Activated CD4-positive, alpha-beta memory T cell treated with anti-CD3 and anti-CD28 coated beads for 36 hours (primary cell): ENCODE measurements at regions not wholly inside any gene's neighbourhood (a gene's known extent, or its start where the extent isn't known, plus 50 kb on each side); places are given as distances from the start of the nearest gene placed in this dataset.

Experiments used
- CTCF ChIA-PET: fragments of 350-600 bp; sonication (Branson Sonifier 250); formaldehyde crosslinking; loops from one replicate; lab custom pipeline; 2021; ENCODE audit warnings: antibody characterized with exemption, inconsistent platforms; lab: Charles Lee
- POLR2A ChIA-PET: fragments of 350-600 bp; sonication (Branson Sonifier 250); formaldehyde crosslinking; loops from one replicate; lab custom pipeline; 2021; ENCODE audit warnings: antibody characterized with exemption; lab: Charles Lee
- DNase-seq: peaks from one replicate; pipeline ENCODE4 v3.0.0-alpha.2; 2020
- H3K27ac Mint-ChIP-seq: one replicate; pipeline ENCODE4 v1.8.0; 2021; ENCODE audit warnings: mixed read lengths
- H3K27me3 Mint-ChIP-seq: one replicate; pipeline ENCODE4 v1.8.0; 2021; ENCODE audit warnings: mixed read lengths
- H3K36me3 Mint-ChIP-seq: one replicate; pipeline ENCODE4 v1.8.0; 2021; ENCODE audit warnings: mixed read lengths
- H3K4me1 Mint-ChIP-seq: one replicate; pipeline ENCODE4 v1.8.0; 2021; ENCODE audit warnings: low read depth, mixed read lengths
- H3K4me3 Mint-ChIP-seq: one replicate; pipeline ENCODE4 v1.8.0; 2021; ENCODE audit warnings: mild to moderate bottlenecking, mixed read lengths
- H3K9me3 Mint-ChIP-seq: one replicate; pipeline ENCODE4 v1.8.0; 2021; ENCODE audit warnings: mixed read lengths
- intact Hi-C: fragments of 100-400 bp; cut with micrococcal nuclease; formaldehyde crosslinking; loops from one replicate; pipeline ENCODE4 v1.15.1; 2023

GRCh38 chr6:14655201-14656061 is 537.9 kb downstream of the CD83 start:
- intact Hi-C loops, result no loop called here
- Mint-ChIP-seq H3K9me3 (peaks cover 5% of the 10 kb centered on the region), H3K36me3 (no peaks in the 10 kb centered on the region), H3K4me1 (peaks cover 55% of the 10 kb centered on the region), H3K4me3 (no peak overlapping the region), H3K27ac (peak overlapping the region; percentile 35), H3K27me3 (no peaks in the 10 kb centered on the region)
- DNase-seq, result no peak
- POLR2A ChIA-PET, result no interaction called here
- CTCF ChIA-PET, result no interaction called here

- H3K36me3 Mint-ChIP-seq, result no peaks in the 10 kb centered on the region
- ChIA-PET POLR2A (no interaction called here), CTCF (interaction anchor here (1.0 kb wide), 1 partner anchor 55 kb away, joined by 3 read pairs; no protein-coding TSS in a partner anchor)
- H3K27ac Mint-ChIP-seq, result peak overlapping the region; percentile 35
- peaks cover 54% of the 10 kb centered on the region for H3K4me1 Mint-ChIP-seq
- no peaks in the 10 kb centered on the region for H3K27me3 Mint-ChIP-seq
- H3K9me3 Mint-ChIP-seq, result peaks cover 5% of the 10 kb centered on the region
- DNase-seq, result no peak
- H3K4me3 Mint-ChIP-seq, result no peak overlapping the region
- intact Hi-C loops, result no loop called here
These were observed 538.5 kb downstream of the CD83 start for GRCh38 chr6:14656078-14656521.

GRCh38 chr6:14656649-14657048 is 539.1 kb downstream of the CD83 start:
- ChIA-PET CTCF (interaction anchor here (1.0 kb wide), 1 partner anchor 55 kb away, joined by 3 read pairs; no protein-coding TSS in a partner anchor), POLR2A (no interaction called here)
- Mint-ChIP-seq H3K9me3 (peaks cover 5% of the 10 kb centered on the region), H3K36me3 (no peaks in the 10 kb centered on the region), H3K4me1 (peaks cover 48% of the 10 kb centered on the region), H3K4me3 (no peak overlapping the region), H3K27me3 (no peaks in the 10 kb centered on the region), H3K27ac (peak overlapping the region; percentile 14)
- DNase-seq, result no peak
- intact Hi-C loops, result no loop called here

GRCh38 chr6:14658030-14658429 is 540.5 kb downstream of the CD83 start:
- intact Hi-C loops, result no loop called here
- POLR2A ChIA-PET, result interaction anchor here (1.5 kb wide), 1 partner anchor 13 kb away, joined by 3 read pairs; no protein-coding TSS in a partner anchor
- Mint-ChIP-seq H3K4me1 (peaks cover 48% of the 10 kb centered on the region), H3K9me3 (peaks cover 5% of the 10 kb centered on the region), H3K4me3 (no peak overlapping the region), H3K27ac (no peak overlapping the region), H3K27me3 (no peaks in the 10 kb centered on the region), H3K36me3 (no peaks in the 10 kb centered on the region)
- DNase-seq, result no peak
- CTCF ChIA-PET, result interaction anchor here (1.5 kb wide), 1 partner anchor 53 kb away, joined by 4 read pairs; no protein-coding TSS in a partner anchor

DNA sequence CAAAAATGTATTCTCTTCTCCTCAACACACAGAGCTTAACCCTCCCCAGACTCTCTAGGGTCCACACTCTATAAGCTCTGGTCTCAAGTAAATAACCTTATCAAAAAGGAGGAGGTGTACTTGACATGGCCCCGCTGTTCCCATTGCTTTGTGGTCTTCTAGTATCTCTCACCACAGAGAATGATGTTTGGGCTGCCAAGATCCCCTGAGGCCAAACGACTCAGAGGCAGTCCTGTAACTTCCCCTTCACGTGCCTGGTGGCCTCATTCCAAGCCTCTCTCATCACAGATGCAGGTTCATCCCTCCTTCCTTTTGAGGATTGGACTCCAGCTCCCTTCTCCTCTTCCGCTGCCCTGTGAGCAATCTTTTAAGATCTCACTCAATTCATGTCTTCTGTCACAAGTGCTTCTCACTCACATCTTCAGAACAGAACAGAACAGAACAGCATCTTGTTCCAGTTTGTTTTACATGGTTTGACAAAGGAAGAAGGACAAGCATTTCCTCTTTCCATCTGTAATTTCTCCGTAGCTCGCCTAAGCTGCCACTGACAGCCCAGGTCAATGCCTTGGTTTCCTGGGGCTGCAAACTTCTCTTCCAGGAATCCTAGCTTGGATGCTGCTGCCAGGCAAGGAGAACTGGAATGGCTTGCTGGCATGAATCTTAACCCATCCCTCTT is 541.5 kb downstream of the CD83 start:
- no peak overlapping the region for H3K4me3 Mint-ChIP-seq
- H3K27me3 Mint-ChIP-seq, result no peaks in the 10 kb centered on the region
- intact Hi-C loops, result no loop called here
- no peak overlapping the region for H3K27ac Mint-ChIP-seq
- DNase-seq, result peak; percentile 29
- H3K36me3 Mint-ChIP-seq, result no peaks in the 10 kb centered on the region
- peaks cover 49% of the 10 kb centered on the region for H3K4me1 Mint-ChIP-seq
- POLR2A ChIA-PET, result interaction anchor here (1.5 kb wide), 1 partner anchor 12 kb away, joined by 3 read pairs; no protein-coding TSS in a partner anchor
- CTCF ChIA-PET, result interaction anchor here (1.5 kb wide), 1 partner anchor 52 kb away, joined by 4 read pairs; no protein-coding TSS in a partner anchor
- peaks cover 5% of the 10 kb centered on the region for H3K9me3 Mint-ChIP-seq

DNA sequence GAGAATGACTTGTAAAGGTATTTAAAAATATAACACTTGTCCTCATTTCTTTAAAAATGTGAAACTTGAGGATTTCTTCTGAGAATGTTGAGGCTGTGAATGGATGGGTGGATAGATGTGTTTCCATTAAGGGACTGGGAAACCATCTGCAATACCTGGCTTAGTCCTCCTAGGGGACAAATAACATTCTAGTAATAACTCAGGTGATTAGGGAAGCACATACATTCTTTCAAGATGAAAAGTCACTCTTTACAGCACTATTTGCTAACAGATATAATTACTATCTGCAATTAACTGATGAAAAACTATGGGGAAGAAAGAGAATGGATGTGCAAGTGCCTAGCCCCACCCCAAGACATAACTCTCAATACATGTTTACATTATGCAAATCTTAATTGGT is 542.3 kb downstream of the CD83 start:
- no peaks in the 10 kb centered on the region for H3K36me3 Mint-ChIP-seq
- no peaks in the 10 kb centered on the region for H3K9me3 Mint-ChIP-seq
- DNase-seq, result no peak
- CTCF ChIA-PET, result no interaction called here
- intact Hi-C loops, result loop anchor here (2.0 to 5.0 kb wide), 4 partner anchors 15 to 217 kb away; no protein-coding TSS in a partner anchor
- peaks cover 58% of the 10 kb centered on the region for H3K4me1 Mint-ChIP-seq
- no peak overlapping the region for H3K4me3 Mint-ChIP-seq
- H3K27ac Mint-ChIP-seq, result no peak overlapping the region
- POLR2A ChIA-PET, result no interaction called here
- no peaks in the 10 kb centered on the region for H3K27me3 Mint-ChIP-seq

GRCh38 chr6:14660806-14661579 is 543.4 kb downstream of the CD83 start:
- Mint-ChIP-seq H3K4me1 (peaks cover 57% of the 10 kb centered on the region), H3K27me3 (no peaks in the 10 kb centered on the region), H3K4me3 (no peak overlapping the region), H3K36me3 (no peaks in the 10 kb centered on the region), H3K27ac (no peak overlapping the region), H3K9me3 (no peaks in the 10 kb centered on the region)
- DNase-seq, result peak; percentile 64
- intact Hi-C loops, result loop anchor here (1.0 to 5.0 kb wide), 5 partner anchors 14 to 216 kb away; no protein-coding TSS in a partner anchor
- POLR2A ChIA-PET, result interaction anchor here (0.7 to 2.1 kb wide), 3 partner anchors 14 to 56 kb away, joined by 3 to 7 read pairs (median 4); no protein-coding TSS in a partner anchor
- CTCF ChIA-PET, result interaction anchor here (1.6 kb wide), 1 partner anchor 50 kb away, joined by 7 read pairs; no protein-coding TSS in a partner anchor

DNA sequence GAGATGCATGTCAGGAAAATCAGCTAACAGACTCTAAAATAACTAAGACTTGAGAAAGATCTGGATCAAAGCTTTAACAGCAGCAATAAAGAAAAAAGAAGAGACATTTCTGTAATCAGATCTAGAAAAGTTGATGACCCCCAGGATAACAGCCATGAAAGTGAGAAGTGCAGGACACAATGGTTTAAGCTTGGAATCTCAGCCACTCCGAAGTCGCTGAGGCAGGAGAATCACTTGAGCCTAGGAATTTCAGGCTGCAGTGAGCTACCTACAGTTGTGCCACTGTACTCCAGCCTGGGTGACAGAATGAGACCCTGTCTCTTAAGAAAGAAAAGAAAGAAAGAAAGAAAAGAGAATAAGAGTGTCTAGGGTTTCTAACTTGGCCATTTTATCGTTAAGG is 544.1 kb downstream of the CD83 start:
- no peak overlapping the region for H3K27ac Mint-ChIP-seq
- DNase-seq, result no peak
- no peak overlapping the region for H3K4me3 Mint-ChIP-seq
- H3K27me3 Mint-ChIP-seq, result no peaks in the 10 kb centered on the region
- H3K4me1 Mint-ChIP-seq, result peaks cover 56% of the 10 kb centered on the region
- ChIA-PET POLR2A (interaction anchor here (0.7 to 2.1 kb wide), 3 partner anchors 13 to 57 kb away, joined by 3 to 7 read pairs (median 4); no protein-coding TSS in a partner anchor), CTCF (interaction anchor here (1.6 kb wide), 1 partner anchor 49 kb away, joined by 7 read pairs; no protein-coding TSS in a partner anchor)
- no peaks in the 10 kb centered on the region for H3K36me3 Mint-ChIP-seq
- intact Hi-C loops, result loop anchor here (1.0 to 5.0 kb wide), 5 partner anchors 13 to 216 kb away; no protein-coding TSS in a partner anchor
- no peaks in the 10 kb centered on the region for H3K9me3 Mint-ChIP-seq

GRCh38 chr6:14664112-14664601 is 546.6 kb downstream of the CD83 start:
- no peaks in the 10 kb centered on the region for H3K9me3 Mint-ChIP-seq
- H3K4me1 Mint-ChIP-seq, result peaks cover 34% of the 10 kb centered on the region
- POLR2A ChIA-PET, result no interaction called here
- H3K36me3 Mint-ChIP-seq, result no peaks in the 10 kb centered on the region
- peak overlapping the region; percentile 20 for H3K4me3 Mint-ChIP-seq
- DNase-seq, result peak; percentile 35
- H3K27ac Mint-ChIP-seq, result peak overlapping the region; percentile 30
- H3K27me3 Mint-ChIP-seq, result no peaks in the 10 kb centered on the region
- intact Hi-C loops, result loop anchor here (1.0 to 5.0 kb wide), 5 partner anchors 43 to 240 kb away; no protein-coding TSS in a partner anchor
- CTCF ChIA-PET, result no interaction called here

- Mint-ChIP-seq H3K36me3 (no peaks in the 10 kb centered on the region), H3K27ac (peak overlapping the region; percentile 30), H3K9me3 (no peaks in the 10 kb centered on the region), H3K4me1 (peaks cover 28% of the 10 kb centered on the region), H3K4me3 (no peak overlapping the region), H3K27me3 (no peaks in the 10 kb centered on the region)
- CTCF ChIA-PET, result no interaction called here
- POLR2A ChIA-PET, result no interaction called here
- peak; percentile 25 for DNase-seq
- intact Hi-C loops, result loop anchor here (1.0 to 5.0 kb wide), 5 partner anchors 43 to 240 kb away; no protein-coding TSS in a partner anchor
These were observed 547.2 kb downstream of the CD83 start for GRCh38 chr6:14664621-14665315.
